ENCODE measurements at regions not wholly inside any gene's neighbourhood (a gene's known extent, or its start where the extent isn't known, plus 50 kb on each side); places are given as distances from the start of the nearest gene placed in this dataset.

DNA sequence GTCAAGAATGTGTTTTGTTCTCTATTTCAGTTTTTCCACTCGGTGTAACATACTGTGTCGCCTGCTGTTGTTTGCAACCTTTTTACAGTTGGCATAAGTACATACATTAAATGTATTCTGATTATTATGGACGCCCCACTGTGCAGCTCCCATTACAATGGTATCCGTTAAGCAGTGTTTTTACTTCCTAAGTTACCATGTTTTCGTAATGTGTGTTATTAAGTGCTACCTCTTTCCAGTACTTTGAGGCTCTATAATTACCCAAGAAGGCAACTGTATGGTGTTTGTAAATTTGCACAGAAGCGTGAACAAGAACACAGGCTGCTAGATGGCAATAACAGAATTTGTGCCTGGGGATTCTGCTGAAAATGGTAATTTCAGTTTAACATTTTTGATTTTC, 568.0 kb upstream of the MARCKS start:
- TF ChIP-seq, protein P1, sequence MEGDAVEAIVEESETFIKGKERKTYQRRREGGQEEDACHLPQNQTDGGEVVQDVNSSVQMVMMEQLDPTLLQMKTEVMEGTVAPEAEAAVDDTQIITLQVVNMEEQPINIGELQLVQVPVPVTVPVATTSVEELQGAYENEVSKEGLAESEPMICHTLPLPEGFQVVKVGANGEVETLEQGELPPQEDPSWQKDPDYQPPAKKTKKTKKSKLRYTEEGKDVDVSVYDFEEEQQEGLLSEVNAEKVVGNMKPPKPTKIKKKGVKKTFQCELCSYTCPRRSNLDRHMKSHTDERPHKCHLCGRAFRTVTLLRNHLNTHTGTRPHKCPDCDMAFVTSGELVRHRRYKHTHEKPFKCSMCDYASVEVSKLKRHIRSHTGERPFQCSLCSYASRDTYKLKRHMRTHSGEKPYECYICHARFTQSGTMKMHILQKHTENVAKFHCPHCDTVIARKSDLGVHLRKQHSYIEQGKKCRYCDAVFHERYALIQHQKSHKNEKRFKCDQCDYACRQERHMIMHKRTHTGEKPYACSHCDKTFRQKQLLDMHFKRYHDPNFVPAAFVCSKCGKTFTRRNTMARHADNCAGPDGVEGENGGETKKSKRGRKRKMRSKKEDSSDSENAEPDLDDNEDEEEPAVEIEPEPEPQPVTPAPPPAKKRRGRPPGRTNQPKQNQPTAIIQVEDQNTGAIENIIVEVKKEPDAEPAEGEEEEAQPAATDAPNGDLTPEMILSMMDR (IDR thresholded peaks at IDR 0.05): no peak
- DNase-seq (ENCODE audit: low spot score): no peak
- Histone ChIP-seq H3K27ac (no peak overlapping the region), H3K4me3 (no peak overlapping the region)

DNA sequence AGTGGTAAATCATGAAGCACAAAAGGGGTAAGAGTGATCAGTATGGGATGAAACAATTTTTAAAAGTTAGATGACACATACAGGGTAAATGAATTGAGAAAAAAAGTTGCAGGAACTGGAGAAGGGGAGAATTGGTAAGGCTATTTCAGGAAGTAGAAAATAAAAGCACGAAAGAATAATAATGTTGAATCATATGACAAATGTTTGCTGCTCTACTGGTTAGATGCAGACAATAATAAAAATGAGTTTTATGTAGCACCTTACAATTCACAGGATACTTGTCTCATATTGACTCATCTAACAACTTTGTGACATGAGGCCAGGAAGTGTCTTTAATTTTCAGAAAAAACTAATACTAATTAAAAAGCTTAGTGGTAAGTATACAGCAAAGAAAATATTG, 566.5 kb upstream of the MARCKS start:
- TF ChIP-seq, protein P1 (IDR thresholded peaks at IDR 0.05): no peak
- Histone ChIP-seq H3K4me3 (no peak overlapping the region), H3K27ac (no peak overlapping the region)
- DNase-seq (ENCODE audit: low spot score): no peak

DNA sequence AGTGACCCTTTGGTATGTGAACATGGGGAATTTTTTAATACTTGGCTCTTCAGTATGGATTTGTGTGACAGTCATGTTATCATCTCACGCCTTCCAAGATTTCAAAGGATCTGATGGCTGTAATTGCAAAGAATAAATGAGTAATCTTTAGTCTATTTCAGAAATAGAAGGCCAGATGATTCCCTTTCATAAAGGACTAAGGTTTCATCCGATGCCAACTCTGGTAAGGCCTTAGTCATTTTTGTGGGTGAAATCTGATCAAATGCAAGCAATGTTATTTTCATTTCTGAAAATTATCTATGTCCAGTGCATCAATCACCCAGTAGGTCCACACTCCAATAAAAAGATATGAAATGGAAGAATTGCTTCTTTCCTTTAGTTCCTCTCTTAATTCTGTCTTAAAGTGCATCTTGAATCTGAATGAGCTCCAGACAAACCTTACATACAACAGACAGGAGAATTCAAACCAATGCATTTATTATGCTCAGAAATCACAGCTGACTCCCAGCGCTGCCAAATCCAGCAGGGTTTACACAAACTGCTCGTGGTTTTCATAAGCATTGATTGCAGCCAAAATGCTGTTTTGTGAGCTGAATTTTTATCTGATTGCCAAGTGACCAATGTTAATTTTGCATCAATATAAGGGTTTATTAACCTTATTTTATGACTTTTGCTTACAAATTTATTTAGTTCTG, 565.2 kb upstream of the MARCKS start:
- TF ChIP-seq, protein P1 (IDR thresholded peaks at IDR 0.05): no peak
- H3K27ac ChIP-seq: no peak overlapping the region
- DNase-seq (ENCODE audit: low spot score): no peak
- H3K4me3 ChIP-seq: no peak overlapping the region

DNA sequence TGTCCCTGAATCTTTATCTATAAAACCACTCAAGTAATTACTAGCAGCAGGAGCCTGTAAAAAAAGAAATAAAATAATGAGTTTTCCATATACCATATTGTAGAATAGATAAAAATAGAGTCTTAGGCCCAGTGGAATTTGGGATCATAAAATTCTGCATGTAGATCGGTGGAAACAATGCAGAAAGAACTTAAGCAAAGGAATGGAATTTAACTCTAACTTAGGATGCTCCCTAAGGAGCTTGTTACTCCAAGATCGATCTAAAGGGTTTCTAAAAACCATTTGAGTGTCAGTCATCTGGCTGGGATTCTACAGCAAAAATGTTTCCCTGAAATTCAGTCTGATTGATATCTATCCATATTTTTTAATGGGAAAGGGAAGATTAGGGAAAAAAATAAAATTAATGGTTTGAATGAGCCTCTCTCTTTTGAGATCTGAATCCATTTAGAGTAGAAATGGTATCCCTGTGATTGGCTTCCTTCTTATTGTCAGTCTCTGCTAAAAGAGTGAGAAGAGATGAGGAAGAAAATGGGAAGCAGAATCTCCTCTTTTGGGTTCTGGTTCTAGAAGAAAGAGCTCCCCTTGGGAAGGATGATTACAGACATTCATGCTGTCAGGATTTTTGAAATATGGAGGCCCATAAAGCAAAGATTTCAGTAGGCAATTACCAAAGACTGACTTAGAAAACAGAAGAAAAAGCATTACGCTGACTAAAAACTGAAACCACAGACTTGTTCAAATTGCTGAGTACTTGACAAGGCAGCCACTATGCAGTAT, 564.3 kb upstream of the MARCKS start:
- no peak overlapping the region for H3K27ac ChIP-seq
- H3K4me3 ChIP-seq: no peak overlapping the region
- DNase-seq (ENCODE audit: low spot score): no peak
- TF ChIP-seq, protein P1 (IDR thresholded peaks at IDR 0.05): no peak

DNA sequence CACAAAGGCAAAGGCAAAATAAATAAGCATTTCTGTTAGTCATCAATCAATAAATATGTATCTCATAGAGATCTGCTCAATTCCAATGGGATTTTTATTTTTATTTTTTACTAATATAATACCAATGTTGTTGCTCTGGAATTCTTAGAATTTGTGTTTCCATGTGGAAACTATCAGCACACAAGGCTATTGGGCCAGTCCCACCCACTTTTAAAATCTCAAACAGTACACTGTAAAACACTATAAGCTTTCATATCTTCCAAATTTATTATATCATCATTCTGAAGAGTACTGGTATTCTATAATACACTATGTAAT, 563.8 kb upstream of the MARCKS start:
- Histone ChIP-seq H3K4me3 (no peak overlapping the region), H3K27ac (no peak overlapping the region)
- no peak for DNase-seq (ENCODE audit: low spot score)
- TF ChIP-seq, protein P1 (IDR thresholded peaks at IDR 0.05): no peak

DNA sequence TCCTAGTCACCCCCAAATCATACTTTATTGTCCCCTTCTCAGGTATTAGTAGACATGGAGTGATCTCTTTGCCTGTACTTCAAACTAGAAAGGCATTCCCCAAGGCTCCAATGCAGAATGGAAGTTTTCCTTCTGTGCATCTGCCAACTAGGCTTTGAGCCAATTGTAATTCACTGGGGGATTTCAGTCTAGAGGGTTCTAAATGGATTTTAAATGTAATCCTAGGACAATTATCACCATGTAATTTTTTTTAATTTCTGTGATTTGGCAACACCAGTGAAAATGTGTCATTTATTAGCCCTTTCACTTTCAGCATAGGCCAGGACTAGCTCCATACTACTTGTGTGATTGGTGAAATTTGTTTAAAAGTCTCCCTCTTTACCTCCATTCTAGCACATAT, 557.6 kb upstream of the MARCKS start:
- TF ChIP-seq, protein P1 (IDR thresholded peaks at IDR 0.05): no peak
- no peak for DNase-seq (ENCODE audit: low spot score)
- H3K4me3 ChIP-seq: no peak overlapping the region
- no peak overlapping the region for H3K27ac ChIP-seq

DNA sequence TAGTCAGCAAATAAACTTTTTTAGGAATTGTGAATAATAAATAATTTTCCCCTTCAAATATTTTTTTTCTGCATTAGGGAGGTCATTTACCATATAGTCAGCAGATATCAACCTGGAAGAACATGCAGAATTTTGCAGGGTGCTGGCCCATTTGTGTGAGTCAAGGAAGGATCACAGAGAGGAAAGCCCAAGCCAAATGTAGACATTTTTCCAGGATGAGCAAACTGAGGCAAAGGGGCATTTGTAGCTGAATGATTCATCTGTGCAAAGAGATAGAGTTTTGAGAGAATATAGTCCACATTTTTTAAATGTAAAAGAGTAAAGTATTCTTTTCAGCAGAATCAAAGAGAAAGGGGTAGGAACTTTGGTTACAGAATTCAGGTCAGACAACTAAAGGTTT, 555.5 kb upstream of the MARCKS start:
- H3K4me3 ChIP-seq: no peak overlapping the region
- TF ChIP-seq, protein P1 (IDR thresholded peaks at IDR 0.05): no peak
- no peak overlapping the region for H3K27ac ChIP-seq
- DNase-seq (ENCODE audit: low spot score): no peak
